A549 (cell line): ENCODE measurements at regions not wholly inside any gene's neighbourhood (a gene's known extent, or its start where the extent isn't known, plus 50 kb on each side); places are given as distances from the start of the nearest gene placed in this dataset.
A peak's percentile ranks its signal among the peaks of the same experiment; 100 is the strongest.

Experiments
- ATAC-seq, 2 experiments: fragments of 200-7000 bp in 1 of 2; fragments of >200 bp in 1 of 2; cut with Nextera tagmentation in 1 of 2; cut with Tn5 transposase in 1 of 2; 3 replicates each; pipeline versions ENCODE4 v1.8.0 to v1.9.1; 2018 to 2020; ENCODE audit warnings: mild to moderate bottlenecking in 1 of 2, moderate library complexity in 1 of 2
- CTCF ChIA-PET: fragments of 300-600 bp; sonication (Branson Sonifier 250); formaldehyde crosslinking; extraction: SDS; loops from one replicate; lab custom pipeline; 2021; ENCODE audit warnings: antibody characterized with exemption, inconsistent platforms; lab: Yijun Ruan, JAX
- POLR2A ChIA-PET: fragments of 350-600 bp; formaldehyde crosslinking; extraction: SDS; loops from one replicate; lab custom pipeline; 2021; ENCODE audit warnings: antibody characterized with exemption, inconsistent platforms; lab: Yijun Ruan, JAX
- DNase-seq, 2 experiments: peaks; one replicate each; pipeline versions ENCODE4 v3.0.0 to v3.0.0-alpha.2; 2011 to 2016; ENCODE audit warnings: low read depth in 1 of 2, low spot score in 1 of 2
- FAIRE-seq: peaks from 2 replicates; lab custom pipeline; 2011; peaks lifted over from hg19 to GRCh38; lab: Jason Lieb, UNC
- H3K27ac ChIP-seq, 2 experiments: fragments of >200 bp; sonication (Bioruptor Twin); formaldehyde crosslinking; 3 replicates each; pipeline ENCODE4 v1.5.1; 2016 to 2017
- H3K4me1 ChIP-seq: fragments of >200 bp; sonication (Bioruptor Twin); formaldehyde crosslinking; 3 replicates; pipeline ENCODE4 v1.6.1; 2016
- H3K4me2 ChIP-seq: fragments of >200 bp; sonication (Bioruptor Twin); formaldehyde crosslinking; 3 replicates; pipeline ENCODE4 v1.6.1; 2016
- H3K4me3 ChIP-seq: fragments of >200 bp; sonication (Bioruptor Twin); formaldehyde crosslinking; 3 replicates; pipeline ENCODE4 v1.5.1; 2016
- H3K9me3 ChIP-seq: fragments of >200 bp; sonication (Bioruptor Twin); formaldehyde crosslinking; 3 replicates; pipeline ENCODE4 v1.6.1; 2016
- BCL3 ChIP-seq: fragments of >200 bp; sonication (Bioruptor Twin); formaldehyde crosslinking; IDR thresholded peaks from 3 replicates; pipeline ENCODE4 v1.6.1; 2016
- BHLHE40 ChIP-seq: IDR thresholded peaks from 2 replicates; pipeline ENCODE4 v1.6.1; 2012; ENCODE audit warnings: low read depth, low read length, inconsistent platforms
- CBX2 ChIP-seq: fragments of 200-600 bp; sonication (generic); IDR thresholded peaks from 2 replicates; pipeline ENCODE4 v1.6.1; 2016; ENCODE audit warnings: low read depth, mild to moderate bottlenecking, borderline replicate concordance
- CBX8 ChIP-seq: fragments of 200-600 bp; sonication (generic); IDR thresholded peaks from 2 replicates; pipeline ENCODE4 v1.6.1; 2016
- CHD2 ChIP-seq: fragments of 150-350 bp; IDR thresholded peaks from 2 replicates; pipeline ENCODE4 v1.6.1; 2014; ENCODE audit warnings: low read length; ENCODE audit not compliant: partially characterized antibody
- CHD4 ChIP-seq: fragments of 200-600 bp; sonication (generic); IDR thresholded peaks from 2 replicates; pipeline ENCODE4 v1.6.1; 2016; ENCODE audit warnings: antibody characterized with exemption, mild to moderate bottlenecking, borderline replicate concordance
- E2F6 ChIP-seq: IDR thresholded peaks from 2 replicates; pipeline ENCODE4 v1.6.1; 2012; ENCODE audit warnings: low read depth, borderline replicate concordance
- EP300 ChIP-seq, 2 experiments: fragments of >200 bp; sonication (Bioruptor Twin); formaldehyde crosslinking; IDR thresholded peaks; 2 replicates in 1 of 2; 3 replicates in 1 of 2; pipeline ENCODE4 v1.6.1; 2016 to 2017
- FOSB ChIP-seq: fragments of 250-450 bp; sonication (Bioruptor Pico); IDR thresholded peaks from 2 replicates; pipeline ENCODE4 v1.5.0; 2020; ENCODE audit warnings: mild to moderate bottlenecking, moderate library complexity
- FOXS1 ChIP-seq: fragments of 250-450 bp; sonication (Bioruptor Pico); IDR thresholded peaks from 2 replicates; pipeline ENCODE4 v1.5.0; 2020; ENCODE audit warnings: mild to moderate bottlenecking, moderate library complexity
- HEYL ChIP-seq: fragments of 250-450 bp; sonication (Bioruptor Pico); IDR thresholded peaks from 2 replicates; pipeline ENCODE4 v1.8.0; 2021; ENCODE audit warnings: mild to moderate bottlenecking, moderate library complexity
- HOXA7 ChIP-seq: fragments of 250-450 bp; sonication (Bioruptor Pico); IDR thresholded peaks from 2 replicates; pipeline ENCODE4 v1.5.0; 2020; ENCODE audit warnings: mild to moderate bottlenecking, moderate library complexity
- HOXB13 ChIP-seq: fragments of 250-450 bp; sonication (Bioruptor Pico); IDR thresholded peaks from 2 replicates; pipeline ENCODE4 v1.5.0; 2020; ENCODE audit warnings: low read depth, mild to moderate bottlenecking, moderate library complexity
- HOXB5 ChIP-seq: fragments of 250-450 bp; sonication (Bioruptor Pico); IDR thresholded peaks from 2 replicates; pipeline ENCODE4 v1.5.0; 2020; ENCODE audit warnings: mild to moderate bottlenecking, moderate library complexity
- JUN ChIP-seq, 2 experiments: fragments of >200 bp; sonication (Bioruptor Twin); formaldehyde crosslinking; IDR thresholded peaks; 2 replicates in 1 of 2; 3 replicates in 1 of 2; pipeline ENCODE4 v1.6.1; 2016 to 2017
- JUNB ChIP-seq: fragments of >200 bp; sonication (Bioruptor Twin); formaldehyde crosslinking; IDR thresholded peaks from 2 replicates; pipeline ENCODE4 v1.6.1; 2016
- KDM1A ChIP-seq: fragments of 200-600 bp; sonication (generic); IDR thresholded peaks from 2 replicates; pipeline ENCODE4 v1.6.1; 2016; ENCODE audit warnings: low read depth, mild to moderate bottlenecking
- KDM5A ChIP-seq: fragments of 200-600 bp; sonication (generic); IDR thresholded peaks from 2 replicates; pipeline ENCODE4 v1.6.1; 2016; ENCODE audit warnings: antibody characterized with exemption, mild to moderate bottlenecking
- MAFK ChIP-seq: fragments of 450-650 bp; IDR thresholded peaks from 2 replicates; pipeline ENCODE4 v1.6.1; 2014; ENCODE audit not compliant: partially characterized antibody
- NPAS2 ChIP-seq: fragments of 250-450 bp; sonication (Bioruptor Pico); IDR thresholded peaks from 2 replicates; pipeline ENCODE4 v1.8.0; 2022; ENCODE audit warnings: mild to moderate bottlenecking, moderate library complexity, borderline replicate concordance
- POLR2A ChIP-seq: IDR thresholded peaks from 2 replicates; pipeline ENCODE4 v1.6.1; 2012; ENCODE audit warnings: mild to moderate bottlenecking, low read length
- POLR2AphosphoS2 ChIP-seq: conservative IDR thresholded peaks from 2 replicates; pipeline ENCODE4 v1.6.1; 2012; ENCODE audit warnings: low read length, improper control_type of control experiment, inconsistent platforms
- RAD21 ChIP-seq, 2 experiments: fragments of >200 bp in 1 of 2; sonication (Bioruptor Twin) in 1 of 2; formaldehyde crosslinking in 1 of 2; IDR thresholded peaks in 1 of 2; conservative IDR thresholded peaks in 1 of 2; 2 replicates in 1 of 2; 3 replicates in 1 of 2; pipeline ENCODE4 v1.6.1; 2012 to 2018; ENCODE audit warnings: inconsistent platforms in 1 of 2
- RCOR1 ChIP-seq: fragments of 150-350 bp; IDR thresholded peaks from 2 replicates; pipeline ENCODE4 v1.6.1; 2014; ENCODE audit warnings: antibody characterized with exemption, low read length, low read depth
- SREBF2 ChIP-seq: fragments of 450-650 bp; IDR thresholded peaks from 2 replicates; pipeline ENCODE4 v1.6.1; 2014; ENCODE audit warnings: mild to moderate bottlenecking, moderate library complexity
- TFCP2L1 ChIP-seq: fragments of 250-450 bp; sonication (Bioruptor Pico); IDR thresholded peaks from 2 replicates; pipeline ENCODE4 v1.5.0; 2021; ENCODE audit warnings: mild to moderate bottlenecking
- ZFP36 ChIP-seq: fragments of 450-650 bp; IDR thresholded peaks from 2 replicates; pipeline ENCODE4 v1.6.1; 2014; ENCODE audit warnings: borderline replicate concordance; ENCODE audit not compliant: partially characterized antibody
- ZNF302 ChIP-seq: fragments of 250-450 bp; sonication (Bioruptor Pico); IDR thresholded peaks from 2 replicates; pipeline ENCODE4 v1.9.0; 2021; ENCODE audit warnings: inconsistent platforms, mild to moderate bottlenecking, moderate library complexity
- WGBS: methylation state at CpG from one replicate; pipeline ENCODE4 v1.1.6; 2017; ENCODE audit errors: missing lambda C conversion rate; 5-methylcytosine and 5-hydroxymethylcytosine counted together
- TF ChIP-seq, protein P1 (sequence below): fragments of 250-450 bp; sonication (Bioruptor Pico); IDR thresholded peaks from 2 replicates; pipeline ENCODE4 v1.5.0; 2020; ENCODE audit warnings: low read depth, mild to moderate bottlenecking, moderate library complexity
- TF ChIP-seq, protein P2 (sequence below): fragments of 250-450 bp; sonication (Bioruptor Pico); IDR thresholded peaks from 2 replicates; pipeline ENCODE4 v1.5.0; 2021; ENCODE audit warnings: mild to moderate bottlenecking, moderate library complexity, borderline replicate concordance
- TF ChIP-seq, protein P3 (sequence below): fragments of >200 bp; sonication (Bioruptor Twin); formaldehyde crosslinking; IDR thresholded peaks from 3 replicates; pipeline ENCODE4 v1.5.1; 2016

- H3K4me3 ChIP-seq, result no peak overlapping the region
- no peak overlapping the region for H3K27ac ChIP-seq
- H3K4me2 ChIP-seq, result no peak overlapping the region
- WGBS, result 19% methylated on average over 1 of the region's 1 CpG
- POLR2A ChIA-PET, result no interaction called here
- no peak for TF ChIP-seq FOSB (CRISPR knock-in tag)
- peak; percentile 71 for TF ChIP-seq MAFK
- TF ChIP-seq, all 56 proteins: peak for 1
- no peaks in the 10 kb centered on the region for H3K4me1 ChIP-seq
- H3K9me3 ChIP-seq, result no peaks in the 10 kb centered on the region
- DNase-seq (no peak), FAIRE-seq (no peak), ATAC-seq (no peak)
- CTCF ChIA-PET, result no interaction called here
Observed at GRCh38 chr7:114102131-114102530, 183.3 kb upstream of the PPP1R3A start.

GRCh38 chr7:114100810-114101209 lies 182.0 kb upstream of the PPP1R3A start:
- DNase-seq (no peak), FAIRE-seq (no peak), ATAC-seq (no peak)
- TF ChIP-seq POLR2A, result no peak
- TF ChIP-seq FOSB (CRISPR knock-in tag), result no peak
- TF ChIP-seq KDM5A, result no peak
- no peak for TF ChIP-seq E2F6
- no peak for TF ChIP-seq HOXB5
- no peak for TF ChIP-seq BHLHE40
- TF ChIP-seq, protein P1, sequence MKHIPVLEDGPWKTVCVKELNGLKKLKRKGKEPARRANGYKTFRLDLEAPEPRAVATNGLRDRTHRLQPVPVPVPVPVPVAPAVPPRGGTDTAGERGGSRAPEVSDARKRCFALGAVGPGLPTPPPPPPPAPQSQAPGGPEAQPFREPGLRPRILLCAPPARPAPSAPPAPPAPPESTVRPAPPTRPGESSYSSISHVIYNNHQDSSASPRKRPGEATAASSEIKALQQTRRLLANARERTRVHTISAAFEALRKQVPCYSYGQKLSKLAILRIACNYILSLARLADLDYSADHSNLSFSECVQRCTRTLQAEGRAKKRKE (CRISPR knock-in tag), result no peak
- TF ChIP-seq HOXA7 (CRISPR knock-in tag), result no peak
- TF ChIP-seq RAD21 (conservative IDR thresholded peaks at IDR 0.05 in 1 of 2, IDR thresholded peaks at IDR 0.05 in 1 of 2), result no peak
- TF ChIP-seq, protein P2, sequence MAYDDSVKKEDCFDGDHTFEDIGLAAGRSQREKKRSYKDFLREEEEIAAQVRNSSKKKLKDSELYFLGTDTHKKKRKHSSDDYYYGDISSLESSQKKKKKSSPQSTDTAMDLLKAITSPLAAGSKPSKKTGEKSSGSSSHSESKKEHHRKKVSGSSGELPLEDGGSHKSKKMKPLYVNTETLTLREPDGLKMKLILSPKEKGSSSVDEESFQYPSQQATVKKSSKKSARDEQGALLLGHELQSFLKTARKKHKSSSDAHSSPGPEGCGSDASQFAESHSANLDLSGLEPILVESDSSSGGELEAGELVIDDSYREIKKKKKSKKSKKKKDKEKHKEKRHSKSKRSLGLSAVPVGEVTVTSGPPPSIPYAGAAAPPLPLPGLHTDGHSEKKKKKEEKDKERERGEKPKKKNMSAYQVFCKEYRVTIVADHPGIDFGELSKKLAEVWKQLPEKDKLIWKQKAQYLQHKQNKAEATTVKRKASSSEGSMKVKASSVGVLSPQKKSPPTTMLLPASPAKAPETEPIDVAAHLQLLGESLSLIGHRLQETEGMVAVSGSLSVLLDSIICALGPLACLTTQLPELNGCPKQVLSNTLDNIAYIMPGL (CRISPR knock-in tag), result no peak
- no peak for TF ChIP-seq RCOR1
- TF ChIP-seq CBX8, result no peak
- TF ChIP-seq ZFP36, result no peak
- TF ChIP-seq ZNF302, result no peak
- TF ChIP-seq, protein P3, sequence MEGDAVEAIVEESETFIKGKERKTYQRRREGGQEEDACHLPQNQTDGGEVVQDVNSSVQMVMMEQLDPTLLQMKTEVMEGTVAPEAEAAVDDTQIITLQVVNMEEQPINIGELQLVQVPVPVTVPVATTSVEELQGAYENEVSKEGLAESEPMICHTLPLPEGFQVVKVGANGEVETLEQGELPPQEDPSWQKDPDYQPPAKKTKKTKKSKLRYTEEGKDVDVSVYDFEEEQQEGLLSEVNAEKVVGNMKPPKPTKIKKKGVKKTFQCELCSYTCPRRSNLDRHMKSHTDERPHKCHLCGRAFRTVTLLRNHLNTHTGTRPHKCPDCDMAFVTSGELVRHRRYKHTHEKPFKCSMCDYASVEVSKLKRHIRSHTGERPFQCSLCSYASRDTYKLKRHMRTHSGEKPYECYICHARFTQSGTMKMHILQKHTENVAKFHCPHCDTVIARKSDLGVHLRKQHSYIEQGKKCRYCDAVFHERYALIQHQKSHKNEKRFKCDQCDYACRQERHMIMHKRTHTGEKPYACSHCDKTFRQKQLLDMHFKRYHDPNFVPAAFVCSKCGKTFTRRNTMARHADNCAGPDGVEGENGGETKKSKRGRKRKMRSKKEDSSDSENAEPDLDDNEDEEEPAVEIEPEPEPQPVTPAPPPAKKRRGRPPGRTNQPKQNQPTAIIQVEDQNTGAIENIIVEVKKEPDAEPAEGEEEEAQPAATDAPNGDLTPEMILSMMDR, result no peak
- TF ChIP-seq CBX2, result no peak
- TF ChIP-seq CHD2, result no peak
- TF ChIP-seq FOXS1 (CRISPR knock-in tag), result no peak
- no peak for TF ChIP-seq JUNB
- no peak for TF ChIP-seq CHD4
- ChIA-PET CTCF (no interaction called here), POLR2A (no interaction called here)
- no peaks in the 10 kb centered on the region for H3K4me1 ChIP-seq
- H3K27ac ChIP-seq, result no peak overlapping the region
- no peak overlapping the region for H3K4me2 ChIP-seq
- H3K4me3 ChIP-seq, result no peak overlapping the region
- no peaks in the 10 kb centered on the region for H3K9me3 ChIP-seq

- H3K4me3 ChIP-seq, result no peak overlapping the region
- no peak overlapping the region for H3K4me2 ChIP-seq
- no peaks in the 10 kb centered on the region for H3K4me1 ChIP-seq
- H3K27ac ChIP-seq, result no peak overlapping the region
- H3K9me3 ChIP-seq, result no peaks in the 10 kb centered on the region
- ChIA-PET CTCF (no interaction called here), POLR2A (no interaction called here)
- no peak for ATAC-seq
- whole genome bisulfite sequencing, result 47% methylated on average over 3 of the region's 3 CpGs
- DNase-seq, result no peak
- FAIRE-seq, result no peak
- TF ChIP-seq EP300 (IDR thresholded peaks at IDR 0.05) (no peak), MAFK (no peak), SREBF2 (no peak), HOXB5 (no peak), NPAS2 (CRISPR knock-in tag) (no peak), BCL3 (no peak), KDM1A (no peak), ZFP36 (no peak), HEYL (CRISPR knock-in tag) (no peak), CBX8 (no peak), JUN (IDR thresholded peaks at IDR 0.05) (no peak), HOXB13 (no peak), POLR2AphosphoS2 (no peak), TFCP2L1 (CRISPR knock-in tag) (no peak)
Observed at GRCh38 chr7:114099337-114099736, 180.5 kb upstream of the PPP1R3A start.
